H9 (cell line): ENCODE measurements at regions not wholly inside any gene's neighbourhood (a gene's known extent, or its start where the extent isn't known, plus 50 kb on each side); places are given as distances from the start of the nearest gene placed in this dataset.

Source experiments
- DNase-seq: peaks from one replicate; pipeline ENCODE4 v3.0.0-alpha.2; 2017
- H2AFZ ChIP-seq: one replicate; pipeline ENCODE4 v1.6.1; 2013; ENCODE audit warnings: mild to moderate bottlenecking, low read length, control low read depth, moderate library complexity
- H2AK5ac ChIP-seq: 2 replicates; pipeline ENCODE4 v1.6.1; 2013; ENCODE audit warnings: low read length, control low read depth, mixed read lengths; ENCODE audit not compliant: insufficient read length
- H2BK120ac ChIP-seq: one replicate; pipeline ENCODE4 v1.6.1; 2013; ENCODE audit warnings: low read depth, mild to moderate bottlenecking, low read length, control low read depth, inconsistent platforms; ENCODE audit not compliant: poor library complexity, severe bottlenecking
- H2BK12ac ChIP-seq: 2 replicates; pipeline ENCODE4 v1.6.1; 2013; ENCODE audit warnings: low read length, control low read depth, mixed read lengths, low read depth; ENCODE audit not compliant: insufficient read length
- H2BK15ac ChIP-seq: 2 replicates; pipeline ENCODE4 v1.6.1; 2013; ENCODE audit warnings: low read depth, low read length, control low read depth
- H2BK20ac ChIP-seq: one replicate; pipeline ENCODE4 v1.6.1; 2013; ENCODE audit warnings: low read depth, mild to moderate bottlenecking, low read length, control low read depth, inconsistent platforms; ENCODE audit not compliant: poor library complexity, severe bottlenecking
- H2BK5ac ChIP-seq: 2 replicates; pipeline ENCODE4 v1.6.1; 2013; ENCODE audit warnings: low read length, control low read depth, mixed read lengths; ENCODE audit not compliant: insufficient read length
- H3K14ac ChIP-seq: 2 replicates; pipeline ENCODE4 v1.6.1; 2013; ENCODE audit warnings: low read length, control low read depth; ENCODE audit not compliant: insufficient read depth
- H3K18ac ChIP-seq: 2 replicates; pipeline ENCODE4 v1.6.1; 2013; ENCODE audit warnings: low read depth, mild to moderate bottlenecking, mixed read lengths, low read length, control low read depth; ENCODE audit not compliant: insufficient read length
- H3K23ac ChIP-seq: 2 replicates; pipeline ENCODE4 v1.6.1; 2013; ENCODE audit warnings: low read length, control low read depth, mixed read lengths, low read depth; ENCODE audit not compliant: insufficient read length
- H3K23me2 ChIP-seq: 2 replicates; pipeline ENCODE4 v1.6.1; 2013; ENCODE audit warnings: low read depth, mild to moderate bottlenecking, mixed read lengths, low read length, control low read depth; ENCODE audit not compliant: insufficient read length, poor library complexity, severe bottlenecking
- H3K27ac ChIP-seq: 2 replicates; pipeline ENCODE4 v1.5.1; 2013; ENCODE audit warnings: low read length, control low read depth, mixed read lengths, low read depth; ENCODE audit not compliant: insufficient read length
- H3K27me3 ChIP-seq: 2 replicates; pipeline ENCODE4 v1.6.1; 2013; ENCODE audit warnings: low read length, control low read depth, inconsistent platforms; ENCODE audit not compliant: insufficient read depth
- H3K4ac ChIP-seq: 2 replicates; pipeline ENCODE4 v1.6.1; 2013; ENCODE audit warnings: low read depth, mild to moderate bottlenecking, control low read depth, inconsistent platforms, low read length, moderate library complexity
- H3K4me1 ChIP-seq: 2 replicates; pipeline ENCODE4 v1.6.1; 2013; ENCODE audit warnings: low read length, control low read depth, inconsistent platforms; ENCODE audit not compliant: insufficient read depth
- H3K4me2 ChIP-seq: 2 replicates; pipeline ENCODE4 v1.6.1; 2013; ENCODE audit warnings: low read length, control low read depth, mixed read lengths; ENCODE audit not compliant: insufficient read length, insufficient read depth
- H3K56ac ChIP-seq: 2 replicates; pipeline ENCODE4 v1.6.1; 2013; ENCODE audit warnings: low read depth, mild to moderate bottlenecking, mixed read lengths, low read length, control low read depth; ENCODE audit not compliant: insufficient read length
- H3K79me1 ChIP-seq: 2 replicates; pipeline ENCODE4 v1.6.1; 2013; ENCODE audit warnings: low read depth, mild to moderate bottlenecking, moderate library complexity, low read length, control low read depth, inconsistent platforms; ENCODE audit not compliant: insufficient read depth, poor library complexity, severe bottlenecking
- H3K79me2 ChIP-seq: 2 replicates; pipeline ENCODE4 v1.6.1; 2013; ENCODE audit warnings: low read length, control low read depth, inconsistent platforms; ENCODE audit not compliant: insufficient read depth
- H3K9ac ChIP-seq: 2 replicates; pipeline ENCODE4 v1.6.1; 2013; ENCODE audit warnings: low read length, control low read depth, mixed read lengths; ENCODE audit not compliant: insufficient read length; ENCODE audit errors: extremely low read depth
- H3K9me3 ChIP-seq: one replicate; pipeline ENCODE4 v1.6.1; 2013; ENCODE audit warnings: low read depth, low read length, inconsistent platforms; ENCODE audit not compliant: control insufficient read depth
- H3T11ph ChIP-seq: one replicate; pipeline ENCODE4 v1.6.1; 2013; ENCODE audit warnings: mild to moderate bottlenecking, low read length, control low read depth, inconsistent platforms
- H4K20me1 ChIP-seq: one replicate; pipeline ENCODE4 v1.6.1; 2013; ENCODE audit not compliant: control insufficient read depth, insufficient read length, insufficient read depth
- H4K5ac ChIP-seq: 2 replicates; pipeline ENCODE4 v1.6.1; 2013; ENCODE audit warnings: low read depth, mild to moderate bottlenecking, mixed read lengths, low read length, control low read depth; ENCODE audit not compliant: insufficient read length
- H4K8ac ChIP-seq: replicated peaks from 2 replicates; pipeline ENCODE4 v1.6.1; 2013; ENCODE audit warnings: low read length, control low read depth, mixed read lengths, low read depth; ENCODE audit not compliant: insufficient read length
- H4K91ac ChIP-seq: 2 replicates; pipeline ENCODE4 v1.6.1; 2013; ENCODE audit warnings: low read depth, mild to moderate bottlenecking, moderate library complexity, mixed read lengths, low read length, control low read depth; ENCODE audit not compliant: insufficient read length
- H3K27ac Mint-ChIP-seq, 3 experiments: 2 replicates in 2 of 3; 3 replicates in 1 of 3; pipeline ENCODE4 v1.8.0; 2020 to 2021; ENCODE audit warnings: mixed read lengths in 3 of 3, mild to moderate bottlenecking in 1 of 3, moderate library complexity in 1 of 3
- H3K27me3 Mint-ChIP-seq: 2 replicates; pipeline ENCODE4 v1.8.0; 2021; ENCODE audit warnings: low read depth, mild to moderate bottlenecking, moderate library complexity, mixed read lengths
- H3K36me3 Mint-ChIP-seq, 3 experiments: 2 replicates in 2 of 3; 3 replicates in 1 of 3; pipeline ENCODE4 v1.8.0; 2020 to 2021; ENCODE audit warnings: low read depth in 3 of 3, mixed read lengths in 3 of 3; ENCODE audit not compliant: insufficient read depth in 1 of 3
- H3K4me1 Mint-ChIP-seq, 2 experiments: 2 replicates each; pipeline ENCODE4 v1.8.0; 2020; ENCODE audit warnings: mixed read lengths in 2 of 2
- H3K4me3 Mint-ChIP-seq, 2 experiments: 2 replicates in 1 of 2; 3 replicates in 1 of 2; pipeline ENCODE4 v1.8.0; 2020 to 2021; ENCODE audit warnings: mild to moderate bottlenecking in 2 of 2, mixed read lengths in 2 of 2, moderate library complexity in 1 of 2
- H3K9me3 Mint-ChIP-seq, 2 experiments: 2 replicates in 1 of 2; 3 replicates in 1 of 2; pipeline ENCODE4 v1.8.0; 2020; ENCODE audit warnings: mild to moderate bottlenecking in 2 of 2, mixed read lengths in 2 of 2, moderate library complexity in 1 of 2
- CTCF ChIP-seq: fragments of 200-600 bp; sonication (generic); conservative IDR thresholded peaks from 3 replicates; pipeline ENCODE4 v1.8.0; 2021; ENCODE audit warnings: antibody characterized with exemption, mild to moderate bottlenecking
- WGBS: extraction: QIAGEN DNeasy Blood & Tissue Kit; methylation state at CpG from one replicate; pipeline ENCODE4 v1.1.7; 2013; ENCODE audit warnings: missing lambda C conversion rate, low lambda C conversion rate, mixed read lengths; ENCODE audit not compliant: insufficient read length; ENCODE audit errors: extremely low coverage; 5-methylcytosine and 5-hydroxymethylcytosine counted together

- peaks cover 0 to 4% (median 0%) of the 10 kb centered on the region in 3 experiments; a peak in 1 of 7 replicates for H3K36me3 Mint-ChIP-seq
- Histone ChIP-seq H2BK15ac (no peak overlapping the region), H3K56ac (no peak overlapping the region), H3T11ph (no peak overlapping the region), H3K14ac (no peak overlapping the region), H3K9ac (no peak overlapping the region), H4K20me1 (no peaks in the 10 kb centered on the region), H3K9me3 (no peaks in the 10 kb centered on the region), H3K79me1 (no peaks in the 10 kb centered on the region), H3K18ac (no peak overlapping the region), H3K27ac (no peak overlapping the region), H2BK12ac (no peak overlapping the region), H3K4me2 (no peak overlapping the region), H3K27me3 (no peaks in the 10 kb centered on the region), H2AK5ac (no peak overlapping the region), H2BK120ac (no peak overlapping the region), H2AFZ (no peak overlapping the region), H3K79me2 (no peaks in the 10 kb centered on the region), H3K23ac (no peak overlapping the region), H2BK20ac (no peak overlapping the region), H2BK5ac (no peak overlapping the region), H4K5ac (no peak overlapping the region), H3K4ac (no peak overlapping the region), H4K8ac (no peak overlapping the region), H4K91ac (no peak overlapping the region), H3K4me1 (peaks cover 2% of the 10 kb centered on the region; the same call in 1 of the 2 replicates), H3K23me2 (no peaks in the 10 kb centered on the region)
- no peaks in the 10 kb centered on the region; the same call in 1 of the 2 replicates for H3K27me3 Mint-ChIP-seq
- no peak for TF ChIP-seq CTCF
- DNase-seq, result no peak
- peaks cover 12 to 16% of the 10 kb centered on the region in 2 experiments for H3K4me1 Mint-ChIP-seq
- H3K9me3 Mint-ChIP-seq, result peaks cover 0 to 3% of the 10 kb centered on the region in 2 experiments; a peak in 1 of 5 replicates
- WGBS, result no CpG with 5 or more reads among the region's 5 CpGs
- H3K27ac Mint-ChIP-seq, result no peak overlapping the region
- no peak overlapping the region for H3K4me3 Mint-ChIP-seq
Observed at GRCh38 chr17:71458322-71458721, 662.5 kb upstream of the SOX9 start.
